GM23338 (cell line): ENCODE measurements at regions not wholly inside any gene's neighbourhood (a gene's known extent, or its start where the extent isn't known, plus 50 kb on each side); places are given as distances from the start of the nearest gene placed in this dataset.

Experiments
- ATAC-seq: fragments of 200-7000 bp; cut with Tn5 transposase; 3 replicates; pipeline ENCODE4 v1.9.1; 2020
- DNase-seq: peaks from one replicate; pipeline ENCODE4 v3.0.0-alpha.2; 2015; ENCODE audit warnings: low spot score
- H2AFZ ChIP-seq: fragments of 200-600 bp; sonication (generic); 2 replicates; pipeline ENCODE4 v1.8.0; 2016; ENCODE audit warnings: antibody characterized with exemption, mild to moderate bottlenecking, moderate library complexity
- H3F3A ChIP-seq: fragments of 200-600 bp; sonication (generic); replicated peaks from 2 replicates; pipeline ENCODE4 v1.8.0; 2017; ENCODE audit warnings: antibody characterized with exemption, mixed run types, low read depth
- H3K27ac ChIP-seq: fragments of 200-600 bp; sonication (generic); 2 replicates; pipeline ENCODE4 v1.6.1; 2016; ENCODE audit warnings: low read depth
- H3K27me3 ChIP-seq: fragments of 200-600 bp; sonication (generic); 2 replicates; pipeline ENCODE4 v1.8.0; 2016; ENCODE audit warnings: mild to moderate bottlenecking, mixed run types, moderate library complexity; ENCODE audit not compliant: insufficient read depth
- H3K36me3 ChIP-seq: fragments of 200-600 bp; sonication (generic); 2 replicates; pipeline ENCODE4 v1.8.0; 2016; ENCODE audit warnings: mild to moderate bottlenecking; ENCODE audit not compliant: insufficient read depth
- H3K4me1 ChIP-seq: fragments of 200-600 bp; sonication (generic); 2 replicates; pipeline ENCODE4 v1.8.0; 2016; ENCODE audit warnings: mild to moderate bottlenecking, moderate library complexity; ENCODE audit not compliant: insufficient read depth
- H3K4me2 ChIP-seq: fragments of 200-600 bp; sonication (generic); 2 replicates; pipeline ENCODE4 v1.7.1; 2017; ENCODE audit warnings: mixed run types
- H3K4me3 ChIP-seq: fragments of 200-600 bp; sonication (generic); 2 replicates; pipeline ENCODE4 v1.6.1; 2016; ENCODE audit warnings: mixed run types
- H3K79me2 ChIP-seq: fragments of 200-600 bp; sonication (generic); replicated peaks from 2 replicates; pipeline ENCODE4 v1.8.0; 2017; ENCODE audit warnings: mild to moderate bottlenecking; ENCODE audit not compliant: insufficient read depth
- H3K9me2 ChIP-seq: fragments of 200-600 bp; sonication (generic); 2 replicates; pipeline ENCODE4 v1.8.0; 2017; ENCODE audit not compliant: insufficient read depth
- H4K20me1 ChIP-seq: fragments of 200-600 bp; sonication (generic); replicated peaks from 2 replicates; pipeline ENCODE4 v1.8.0; 2017; ENCODE audit warnings: mild to moderate bottlenecking; ENCODE audit not compliant: insufficient read depth
- H3K27ac Mint-ChIP-seq: 2 replicates; pipeline ENCODE4 v1.8.0; 2020; ENCODE audit warnings: inconsistent platforms, mild to moderate bottlenecking, moderate library complexity, mixed read lengths
- H3K27me3 Mint-ChIP-seq: 3 replicates; pipeline ENCODE4 v1.8.0; 2022; ENCODE audit warnings: low read depth, mild to moderate bottlenecking, moderate library complexity, mixed read lengths, inconsistent platforms; ENCODE audit not compliant: insufficient read depth, poor library complexity
- H3K36me3 Mint-ChIP-seq: 3 replicates; pipeline ENCODE4 v1.8.0; 2021; ENCODE audit warnings: low read depth, mild to moderate bottlenecking, inconsistent platforms, moderate library complexity, mixed read lengths
- H3K4me1 Mint-ChIP-seq: 3 replicates; pipeline ENCODE4 v1.8.0; 2020; ENCODE audit warnings: mild to moderate bottlenecking, inconsistent platforms, mixed read lengths
- H3K4me3 Mint-ChIP-seq: 3 replicates; pipeline ENCODE4 v1.8.0; 2021; ENCODE audit warnings: moderate library complexity, mild to moderate bottlenecking, inconsistent platforms, mixed read lengths
- H3K9me3 Mint-ChIP-seq: 3 replicates; pipeline ENCODE4 v1.8.0; 2020; ENCODE audit warnings: moderate library complexity, mild to moderate bottlenecking, inconsistent platforms, mixed read lengths
- CREB1 ChIP-seq: fragments of 250-450 bp; sonication (Bioruptor Pico); IDR thresholded peaks from 2 replicates; pipeline ENCODE4 v1.5.0; 2020; ENCODE audit warnings: low read depth, mild to moderate bottlenecking, moderate library complexity
- ETS1 ChIP-seq: IDR thresholded peaks from 2 replicates; pipeline ENCODE4 v1.6.1; 2016; ENCODE audit warnings: antibody characterized with exemption
- EZH2 ChIP-seq: fragments of 200-600 bp; sonication (generic); IDR thresholded peaks from one replicate; pipeline ENCODE4 v1.8.0; 2017; ENCODE audit warnings: antibody characterized with exemption, mild to moderate bottlenecking, low read depth; ENCODE audit not compliant: unreplicated experiment
- EZH2phosphoT487 ChIP-seq: fragments of 200-600 bp; sonication (generic); IDR thresholded peaks from one replicate; pipeline ENCODE4 v1.8.1; 2018; ENCODE audit warnings: antibody characterized with exemption; ENCODE audit not compliant: unreplicated experiment
- JUNB ChIP-seq: IDR thresholded peaks from one replicate; pipeline ENCODE4 v1.6.1; 2016; ENCODE audit warnings: antibody characterized with exemption; ENCODE audit not compliant: unreplicated experiment
- NANOG ChIP-seq: IDR thresholded peaks from 2 replicates; pipeline ENCODE4 v1.6.1; 2016; ENCODE audit warnings: antibody characterized with exemption, borderline replicate concordance
- STAT1 ChIP-seq: IDR thresholded peaks from one replicate; pipeline ENCODE4 v1.6.1; 2016; ENCODE audit warnings: antibody characterized with exemption; ENCODE audit not compliant: unreplicated experiment
- ZNF114 ChIP-seq: fragments of 250-450 bp; sonication (Bioruptor Pico); IDR thresholded peaks from 2 replicates; pipeline ENCODE4 v1.5.0; 2020; ENCODE audit warnings: mild to moderate bottlenecking, moderate library complexity
- ZNF331 ChIP-seq: fragments of 250-450 bp; sonication (Bioruptor Pico); IDR thresholded peaks from 2 replicates; pipeline ENCODE4 v1.5.0; 2020; ENCODE audit warnings: low read depth, mild to moderate bottlenecking, moderate library complexity
- TF ChIP-seq, protein P1 (sequence below): fragments of 250-450 bp; sonication (Bioruptor Pico); IDR thresholded peaks from 2 replicates; pipeline ENCODE4 v1.5.0; 2020; ENCODE audit warnings: mild to moderate bottlenecking, moderate library complexity
- TF ChIP-seq, protein P2 (sequence below), 2 experiments: fragments of 200-600 bp in 1 of 2; sonication (generic) in 1 of 2; conservative IDR thresholded peaks; 2 replicates each; pipeline versions ENCODE4 v1.5.1 to v1.6.1; 2016 to 2017; ENCODE audit warnings: antibody characterized with exemption in 2 of 2, low read depth in 2 of 2, mild to moderate bottlenecking in 2 of 2, moderate library complexity in 1 of 2

- no peaks in the 10 kb centered on the region for H3K36me3 Mint-ChIP-seq
- no peaks in the 10 kb centered on the region for H3F3A ChIP-seq
- no peaks in the 10 kb centered on the region for H3K4me1 ChIP-seq
- no peak overlapping the region for H3K27ac ChIP-seq
- H3K9me2 ChIP-seq: peaks cover 5% of the 10 kb centered on the region
- no peaks in the 10 kb centered on the region; the same call in 2 of the 3 replicates for H3K9me3 Mint-ChIP-seq
- no peaks in the 10 kb centered on the region for H3K4me1 Mint-ChIP-seq
- H2AFZ ChIP-seq: no peak overlapping the region
- no peaks in the 10 kb centered on the region for H3K27me3 Mint-ChIP-seq
- H3K4me3 Mint-ChIP-seq: no peak overlapping the region
- ATAC-seq (no peak), DNase-seq (no peak)
- H3K79me2 ChIP-seq: no peaks in the 10 kb centered on the region
- no peak overlapping the region for H3K27ac Mint-ChIP-seq
- H4K20me1 ChIP-seq: no peaks in the 10 kb centered on the region
- H3K36me3 ChIP-seq: no peaks in the 10 kb centered on the region
- H3K4me2 ChIP-seq: no peak overlapping the region
- no peak overlapping the region for H3K4me3 ChIP-seq
- H3K27me3 ChIP-seq: no peaks in the 10 kb centered on the region
- TF ChIP-seq STAT1 (no peak), EZH2phosphoT487 (no peak), ZNF114 (no peak), JUNB (no peak)
Measured at GRCh38 chr6:86423571-86423970, 513.8 kb upstream of the HTR1E start.

GRCh38 chr6:86412057-86412456 is 525.3 kb upstream of the HTR1E start:
- H4K20me1 ChIP-seq: no peaks in the 10 kb centered on the region
- H3F3A ChIP-seq: no peaks in the 10 kb centered on the region
- H3K27ac Mint-ChIP-seq: no peak overlapping the region
- no peaks in the 10 kb centered on the region for H3K79me2 ChIP-seq
- no peaks in the 10 kb centered on the region; the same call in 2 of the 3 replicates for H3K9me3 Mint-ChIP-seq
- no peak overlapping the region for H3K4me3 ChIP-seq
- DNase-seq: no peak
- no peak overlapping the region for H3K4me3 Mint-ChIP-seq
- H3K4me1 Mint-ChIP-seq: no peaks in the 10 kb centered on the region
- H3K4me2 ChIP-seq: no peak overlapping the region
- no peaks in the 10 kb centered on the region for H3K27me3 ChIP-seq
- no peaks in the 10 kb centered on the region for H3K36me3 ChIP-seq
- no peaks in the 10 kb centered on the region for H3K4me1 ChIP-seq
- H2AFZ ChIP-seq: no peak overlapping the region
- no peak overlapping the region for H3K27ac ChIP-seq
- ATAC-seq: no peak
- H3K36me3 Mint-ChIP-seq: no peaks in the 10 kb centered on the region
- peaks cover 4% of the 10 kb centered on the region; the same call in 1 of the 2 replicates for H3K9me2 ChIP-seq
- H3K27me3 Mint-ChIP-seq: no peaks in the 10 kb centered on the region
- TF ChIP-seq CREB1 (CRISPR knock-in tag): no peak
- no peak for TF ChIP-seq JUNB
- TF ChIP-seq, protein P1, sequence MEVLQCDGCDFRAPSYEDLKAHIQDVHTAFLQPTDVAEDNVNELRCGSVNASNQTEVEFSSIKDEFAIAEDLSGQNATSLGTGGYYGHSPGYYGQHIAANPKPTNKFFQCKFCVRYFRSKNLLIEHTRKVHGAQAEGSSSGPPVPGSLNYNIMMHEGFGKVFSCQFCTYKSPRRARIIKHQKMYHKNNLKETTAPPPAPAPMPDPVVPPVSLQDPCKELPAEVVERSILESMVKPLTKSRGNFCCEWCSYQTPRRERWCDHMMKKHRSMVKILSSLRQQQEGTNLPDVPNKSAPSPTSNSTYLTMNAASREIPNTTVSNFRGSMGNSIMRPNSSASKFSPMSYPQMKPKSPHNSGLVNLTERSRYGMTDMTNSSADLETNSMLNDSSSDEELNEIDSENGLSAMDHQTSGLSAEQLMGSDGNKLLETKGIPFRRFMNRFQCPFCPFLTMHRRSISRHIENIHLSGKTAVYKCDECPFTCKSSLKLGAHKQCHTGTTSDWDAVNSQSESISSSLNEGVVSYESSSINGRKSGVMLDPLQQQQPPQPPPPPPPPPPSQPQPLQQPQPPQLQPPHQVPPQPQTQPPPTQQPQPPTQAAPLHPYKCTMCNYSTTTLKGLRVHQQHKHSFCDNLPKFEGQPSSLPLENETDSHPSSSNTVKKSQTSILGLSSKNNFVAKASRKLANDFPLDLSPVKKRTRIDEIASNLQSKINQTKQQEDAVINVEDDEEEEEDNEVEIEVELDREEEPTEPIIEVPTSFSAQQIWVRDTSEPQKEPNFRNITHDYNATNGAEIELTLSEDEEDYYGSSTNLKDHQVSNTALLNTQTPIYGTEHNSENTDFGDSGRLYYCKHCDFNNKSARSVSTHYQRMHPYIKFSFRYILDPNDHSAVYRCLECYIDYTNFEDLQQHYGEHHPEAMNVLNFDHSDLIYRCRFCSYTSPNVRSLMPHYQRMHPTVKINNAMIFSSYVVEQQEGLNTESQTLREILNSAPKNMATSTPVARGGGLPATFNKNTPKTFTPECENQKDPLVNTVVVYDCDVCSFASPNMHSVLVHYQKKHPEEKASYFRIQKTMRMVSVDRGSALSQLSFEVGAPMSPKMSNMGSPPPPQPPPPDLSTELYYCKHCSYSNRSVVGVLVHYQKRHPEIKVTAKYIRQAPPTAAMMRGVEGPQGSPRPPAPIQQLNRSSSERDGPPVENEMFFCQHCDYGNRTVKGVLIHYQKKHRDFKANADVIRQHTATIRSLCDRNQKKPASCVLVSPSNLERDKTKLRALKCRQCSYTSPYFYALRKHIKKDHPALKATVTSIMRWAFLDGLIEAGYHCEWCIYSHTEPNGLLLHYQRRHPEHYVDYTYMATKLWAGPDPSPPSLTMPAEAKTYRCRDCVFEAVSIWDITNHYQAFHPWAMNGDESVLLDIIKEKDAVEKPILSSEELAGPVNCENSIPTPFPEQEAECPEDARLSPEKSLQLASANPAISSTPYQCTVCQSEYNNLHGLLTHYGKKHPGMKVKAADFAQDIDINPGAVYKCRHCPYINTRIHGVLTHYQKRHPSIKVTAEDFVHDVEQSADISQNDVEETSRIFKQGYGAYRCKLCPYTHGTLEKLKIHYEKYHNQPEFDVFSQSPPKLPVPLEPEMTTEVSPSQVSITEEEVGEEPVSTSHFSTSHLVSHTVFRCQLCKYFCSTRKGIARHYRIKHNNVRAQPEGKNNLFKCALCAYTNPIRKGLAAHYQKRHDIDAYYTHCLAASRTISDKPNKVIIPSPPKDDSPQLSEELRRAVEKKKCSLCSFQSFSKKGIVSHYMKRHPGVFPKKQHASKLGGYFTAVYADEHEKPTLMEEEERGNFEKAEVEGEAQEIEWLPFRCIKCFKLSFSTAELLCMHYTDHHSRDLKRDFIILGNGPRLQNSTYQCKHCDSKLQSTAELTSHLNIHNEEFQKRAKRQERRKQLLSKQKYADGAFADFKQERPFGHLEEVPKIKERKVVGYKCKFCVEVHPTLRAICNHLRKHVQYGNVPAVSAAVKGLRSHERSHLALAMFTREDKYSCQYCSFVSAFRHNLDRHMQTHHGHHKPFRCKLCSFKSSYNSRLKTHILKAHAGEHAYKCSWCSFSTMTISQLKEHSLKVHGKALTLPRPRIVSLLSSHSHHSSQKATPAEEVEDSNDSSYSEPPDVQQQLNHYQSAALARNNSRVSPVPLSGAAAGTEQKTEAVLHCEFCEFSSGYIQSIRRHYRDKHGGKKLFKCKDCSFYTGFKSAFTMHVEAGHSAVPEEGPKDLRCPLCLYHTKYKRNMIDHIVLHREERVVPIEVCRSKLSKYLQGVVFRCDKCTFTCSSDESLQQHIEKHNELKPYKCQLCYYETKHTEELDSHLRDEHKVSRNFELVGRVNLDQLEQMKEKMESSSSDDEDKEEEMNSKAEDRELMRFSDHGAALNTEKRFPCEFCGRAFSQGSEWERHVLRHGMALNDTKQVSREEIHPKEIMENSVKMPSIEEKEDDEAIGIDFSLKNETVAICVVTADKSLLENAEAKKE (CRISPR knock-in tag): no peak
- TF ChIP-seq, protein P2, sequence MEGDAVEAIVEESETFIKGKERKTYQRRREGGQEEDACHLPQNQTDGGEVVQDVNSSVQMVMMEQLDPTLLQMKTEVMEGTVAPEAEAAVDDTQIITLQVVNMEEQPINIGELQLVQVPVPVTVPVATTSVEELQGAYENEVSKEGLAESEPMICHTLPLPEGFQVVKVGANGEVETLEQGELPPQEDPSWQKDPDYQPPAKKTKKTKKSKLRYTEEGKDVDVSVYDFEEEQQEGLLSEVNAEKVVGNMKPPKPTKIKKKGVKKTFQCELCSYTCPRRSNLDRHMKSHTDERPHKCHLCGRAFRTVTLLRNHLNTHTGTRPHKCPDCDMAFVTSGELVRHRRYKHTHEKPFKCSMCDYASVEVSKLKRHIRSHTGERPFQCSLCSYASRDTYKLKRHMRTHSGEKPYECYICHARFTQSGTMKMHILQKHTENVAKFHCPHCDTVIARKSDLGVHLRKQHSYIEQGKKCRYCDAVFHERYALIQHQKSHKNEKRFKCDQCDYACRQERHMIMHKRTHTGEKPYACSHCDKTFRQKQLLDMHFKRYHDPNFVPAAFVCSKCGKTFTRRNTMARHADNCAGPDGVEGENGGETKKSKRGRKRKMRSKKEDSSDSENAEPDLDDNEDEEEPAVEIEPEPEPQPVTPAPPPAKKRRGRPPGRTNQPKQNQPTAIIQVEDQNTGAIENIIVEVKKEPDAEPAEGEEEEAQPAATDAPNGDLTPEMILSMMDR (conservative IDR thresholded peaks at IDR 0.05; ENCODE audit: low read depth in 2 of 2): no peak
- no peak for TF ChIP-seq STAT1
- no peak for TF ChIP-seq EZH2
- TF ChIP-seq ETS1: no peak
- no peak for TF ChIP-seq ZNF331
- TF ChIP-seq NANOG: no peak
